Aorta (tissue), 5 donors: ENCODE measurements at regions not wholly inside any gene's neighbourhood (a gene's known extent, or its start where the extent isn't known, plus 50 kb on each side); places are given as distances from the start of the nearest gene placed in this dataset.

ENCODE experiments used
- ATAC-seq: fragments of 200-7000 bp; cut with Tn5 transposase; one replicate; pipeline ENCODE4 v1.9.1; 2022; ENCODE audit warnings: moderate library complexity; ENCODE audit not compliant: low FRiP score
- DNase-seq, 2 donors: peaks; one replicate each; pipeline ENCODE4 v3.0.0-alpha.2; 2020
- H3K27ac ChIP-seq, 2 donors: one replicate each; pipeline ENCODE4 v1.5.1; 2013; ENCODE audit warnings: low read length in 2 of 2, mild to moderate bottlenecking in 2 of 2, moderate library complexity in 2 of 2, control low read depth in 1 of 2, inconsistent platforms in 1 of 2, low read depth in 1 of 2
- H3K27me3 ChIP-seq, 2 donors: one replicate each; pipeline ENCODE4 v1.6.1; 2013; ENCODE audit warnings: control low read depth in 1 of 2, low read length in 1 of 2, mild to moderate bottlenecking in 1 of 2, moderate library complexity in 1 of 2; ENCODE audit not compliant: insufficient read depth in 2 of 2, control insufficient read depth in 1 of 2
- H3K36me3 ChIP-seq, 2 donors: one replicate each; pipeline ENCODE4 v1.6.1; 2013; ENCODE audit warnings: control low read depth in 1 of 2, low read length in 1 of 2, mild to moderate bottlenecking in 1 of 2; ENCODE audit not compliant: insufficient read depth in 2 of 2, control insufficient read depth in 1 of 2
- H3K4me1 ChIP-seq, 2 donors: one replicate each; pipeline ENCODE4 v1.6.1; 2013; ENCODE audit warnings: low read length in 2 of 2, control low read depth in 1 of 2, mild to moderate bottlenecking in 1 of 2, moderate library complexity in 1 of 2; ENCODE audit not compliant: insufficient read depth in 2 of 2, control insufficient read depth in 1 of 2
- H3K4me3 ChIP-seq, 2 donors: one replicate each; pipeline ENCODE4 v1.5.1; 2013; ENCODE audit warnings: low read length in 2 of 2, control low read depth in 1 of 2, mild to moderate bottlenecking in 1 of 2
- H3K9me3 ChIP-seq: one replicate; pipeline ENCODE4 v1.6.1; 2013; ENCODE audit warnings: mild to moderate bottlenecking, low read length; ENCODE audit not compliant: control insufficient read depth
- WGBS, 2 donors: extraction: QIAGEN DNeasy Blood & Tissue Kit; methylation state at CpG; one replicate each; pipeline ENCODE4 v1.1.7; 2013; 5-methylcytosine and 5-hydroxymethylcytosine counted together
- intact Hi-C, 2 donors: fragments of 100-400 bp; cut with DNase I; formaldehyde crosslinking; loops; one replicate each; pipeline versions ENCODE4 v1.14.2 to v1.15.0; 2022
- donor health status: healthy with polysubstance abuse.
- donor health status: Bipolar disorder and iron deficiency.
- donor health status: DM: no; HTN: no; CAD: no.
- donor health status: DM: no; HTN: no; CAD: no.
- donor health status: DM: yes; HTN: yes; CAD: no.

DNA sequence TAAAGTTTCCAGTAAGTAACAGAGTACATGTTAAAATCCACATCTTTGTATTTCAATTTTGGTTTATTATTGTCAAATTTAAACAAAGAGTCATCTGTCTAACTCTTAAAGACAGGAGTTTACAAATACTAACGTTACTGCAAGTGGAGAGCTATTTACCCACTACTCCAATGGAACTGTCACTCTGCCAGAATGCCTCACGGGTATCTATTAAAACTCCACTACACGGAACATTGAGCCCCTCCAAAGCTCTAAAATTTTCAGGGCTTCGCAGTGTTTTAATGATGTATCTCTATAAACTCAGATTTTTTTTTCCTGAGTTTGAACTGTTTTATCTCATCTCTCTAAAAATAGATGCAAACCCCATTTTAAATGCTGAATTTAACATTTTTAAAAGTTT lies 388.7 kb upstream of the SEMA3A start:
- no peak for ATAC-seq
- no peak for DNase-seq
- H3K36me3 ChIP-seq: no peaks in the 10 kb centered on the region
- H3K4me1 ChIP-seq: no peaks in the 10 kb centered on the region
- H3K9me3 ChIP-seq: no peaks in the 10 kb centered on the region
- 64 to 65% methylated on average over 4 of the region's 4 CpGs for WGBS, 2 donors
- intact Hi-C loops: no loop called here
- H3K27ac ChIP-seq: no peak overlapping the region
- no peaks in the 10 kb centered on the region for H3K27me3 ChIP-seq
- no peak overlapping the region for H3K4me3 ChIP-seq

DNA sequence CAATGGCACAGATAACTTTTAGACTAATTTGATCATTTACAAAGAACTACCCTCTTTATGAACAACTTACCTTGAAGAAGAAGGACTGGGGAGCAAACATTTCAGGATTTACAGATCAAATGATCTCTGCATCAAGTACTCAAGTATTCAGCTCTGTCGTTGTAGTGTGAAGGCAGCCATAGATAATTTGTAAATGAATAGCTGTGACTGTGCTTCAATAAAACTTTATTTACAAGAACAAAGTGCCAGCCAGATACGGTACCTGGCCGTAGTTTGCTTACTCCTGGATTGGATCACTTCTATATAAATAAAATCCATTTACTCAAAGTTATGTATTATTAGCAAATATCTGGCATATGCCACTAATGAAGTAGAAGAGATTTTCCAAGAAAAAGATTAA lies 388.2 kb upstream of the SEMA3A start:
- ATAC-seq: no peak
- Histone ChIP-seq H3K27me3 (no peaks in the 10 kb centered on the region), H3K36me3 (no peaks in the 10 kb centered on the region), H3K4me1 (no peaks in the 10 kb centered on the region), H3K9me3 (no peaks in the 10 kb centered on the region), H3K4me3 (no peak overlapping the region), H3K27ac (no peak overlapping the region)
- WGBS, 2 donors: 77 to 82% methylated on average over 3 of the region's 3 CpGs
- DNase-seq: no peak
- intact Hi-C loops: no loop called here

DNA sequence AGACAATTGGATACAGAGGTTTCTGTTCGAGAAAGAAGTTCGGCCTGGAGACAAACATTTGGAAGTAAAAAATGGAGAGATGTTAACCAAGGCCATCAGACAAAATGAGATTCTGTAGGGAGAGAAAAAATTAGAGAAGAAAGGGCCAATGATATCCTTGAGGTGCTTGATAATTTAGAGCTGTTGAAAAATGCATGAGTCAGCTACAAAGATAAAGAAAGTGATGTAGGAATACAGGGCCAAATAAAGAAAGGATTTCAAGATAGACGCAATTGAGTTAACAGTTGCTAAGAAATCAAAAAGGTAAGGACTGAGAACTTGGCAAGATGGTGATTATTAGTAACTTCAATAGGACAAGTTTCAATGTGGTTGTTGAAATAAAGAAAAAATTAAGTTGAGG lies 384.2 kb upstream of the SEMA3A start:
- ATAC-seq: no peak
- DNase-seq: no peak
- H3K4me3 ChIP-seq: no peak overlapping the region
- intact Hi-C loops: no loop called here
- no peak overlapping the region for H3K27ac ChIP-seq
- no peaks in the 10 kb centered on the region for H3K4me1 ChIP-seq
- no peaks in the 10 kb centered on the region for H3K9me3 ChIP-seq
- no peaks in the 10 kb centered on the region for H3K36me3 ChIP-seq
- H3K27me3 ChIP-seq: no peaks in the 10 kb centered on the region
- 86 to 91% methylated on average over 3 of the region's 3 CpGs for WGBS, 2 donors

- Histone ChIP-seq H3K27ac (no peak overlapping the region), H3K4me1 (no peaks in the 10 kb centered on the region), H3K4me3 (no peak overlapping the region), H3K27me3 (no peaks in the 10 kb centered on the region), H3K9me3 (no peaks in the 10 kb centered on the region), H3K36me3 (no peaks in the 10 kb centered on the region)
- no peak for DNase-seq
- intact Hi-C loops: no loop called here
- ATAC-seq: no peak
- 93 to 95% methylated on average over 3 of the region's 3 CpGs for WGBS, 2 donors
Measured at GRCh38 chr7:84568781-84569180, 374.2 kb upstream of the SEMA3A start.

DNA sequence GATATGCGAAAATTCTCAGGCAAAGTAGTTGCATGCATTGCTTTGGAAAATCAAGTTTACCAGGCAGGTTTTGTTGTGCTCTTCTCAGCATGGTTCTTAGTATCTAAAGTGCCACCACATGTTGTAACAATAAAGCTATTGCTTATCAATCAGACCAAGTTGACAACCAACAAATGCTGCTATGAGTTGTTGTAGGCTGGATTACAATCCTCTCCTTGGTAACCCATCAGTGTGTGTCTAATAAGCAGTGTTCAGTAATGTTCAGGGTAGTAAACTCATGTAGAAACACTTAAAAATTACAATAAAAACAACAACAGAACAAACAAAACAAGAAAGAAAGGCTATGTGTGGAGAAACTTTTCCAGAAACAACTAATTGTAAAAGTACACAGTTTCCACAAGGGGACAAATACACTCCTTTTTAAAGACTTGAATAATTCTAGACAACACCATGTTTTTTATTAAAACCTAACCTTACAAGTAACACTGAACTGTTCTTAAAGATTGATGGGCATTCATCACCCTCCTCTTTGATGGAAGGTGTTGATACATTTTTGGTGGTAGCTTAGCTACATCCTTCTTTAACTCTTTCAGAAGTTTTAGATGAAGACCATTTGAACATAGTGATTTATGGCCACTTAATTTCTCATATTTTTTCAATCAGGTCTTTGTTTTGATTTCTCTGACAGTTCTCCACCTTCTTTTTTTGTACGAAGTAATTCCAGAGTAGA lies 370.9 kb upstream of the SEMA3A start:
- H3K4me1 ChIP-seq: no peaks in the 10 kb centered on the region
- no peak overlapping the region for H3K27ac ChIP-seq
- intact Hi-C loops: no loop called here
- H3K27me3 ChIP-seq: no peaks in the 10 kb centered on the region
- H3K4me3 ChIP-seq: no peak overlapping the region
- no peaks in the 10 kb centered on the region for H3K36me3 ChIP-seq
- ATAC-seq: no peak
- DNase-seq: no peak
- WGBS, 2 donors: 73% methylated on average over 2 of the region's 2 CpGs
- H3K9me3 ChIP-seq: no peaks in the 10 kb centered on the region

DNA sequence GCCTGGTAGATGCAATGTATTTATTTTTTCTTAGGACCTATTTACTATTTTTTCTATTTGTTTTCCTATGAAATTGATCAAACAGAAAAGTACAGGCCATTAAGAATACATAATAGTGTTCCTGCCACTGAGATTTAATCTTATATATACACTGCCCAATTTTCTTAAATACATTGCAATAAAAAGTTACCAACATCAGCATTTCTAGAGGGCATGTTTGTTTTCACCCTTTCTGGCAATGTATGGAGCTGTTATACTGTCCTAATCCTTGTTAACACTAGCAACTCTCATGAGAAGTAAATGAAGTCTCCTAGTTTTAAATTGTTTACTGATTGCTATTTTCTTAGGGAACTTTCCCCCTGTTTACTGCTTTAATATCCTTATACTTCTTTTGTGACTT lies 359.1 kb upstream of the SEMA3A start:
- ATAC-seq (no peak), DNase-seq (no peak)
- Histone ChIP-seq H3K9me3 (peaks cover 3% of the 10 kb centered on the region), H3K27me3 (no peaks in the 10 kb centered on the region), H3K4me3 (no peak overlapping the region), H3K36me3 (no peaks in the 10 kb centered on the region), H3K27ac (no peak overlapping the region), H3K4me1 (no peaks in the 10 kb centered on the region)
- intact Hi-C loops: loop anchor here in 1 of 2 donors (10.0 kb wide), 1 partner anchor 499 kb away; no protein-coding TSS in a partner anchor

DNA sequence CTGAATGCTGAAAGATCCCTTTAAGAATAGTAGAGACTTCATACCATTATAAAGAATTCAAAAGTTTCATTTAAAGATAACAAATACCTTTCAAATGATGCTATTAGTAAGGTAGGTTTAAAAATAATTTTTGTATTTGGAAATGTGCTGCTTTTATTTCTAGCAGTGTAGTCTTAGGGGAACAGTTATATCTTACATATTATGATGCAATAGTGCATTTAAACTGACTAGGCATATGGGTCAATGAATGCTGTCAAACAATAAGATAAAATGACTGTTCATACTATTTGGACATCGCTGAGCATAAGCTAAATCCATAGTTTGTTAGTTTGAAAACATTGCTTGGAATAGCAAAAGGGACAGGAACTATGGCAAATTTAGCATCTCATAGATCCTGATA lies 354.8 kb upstream of the SEMA3A start:
- no peaks in the 10 kb centered on the region for H3K9me3 ChIP-seq
- H3K4me1 ChIP-seq: no peaks in the 10 kb centered on the region
- DNase-seq: no peak
- H3K4me3 ChIP-seq: no peak overlapping the region
- intact Hi-C loops: no loop called here
- no peaks in the 10 kb centered on the region for H3K27me3 ChIP-seq
- H3K36me3 ChIP-seq: no peaks in the 10 kb centered on the region
- 0 to 59% methylated on average over 1 of the region's 1 CpG for WGBS, 2 donors
- no peak overlapping the region for H3K27ac ChIP-seq
- no peak for ATAC-seq

GRCh38 chr7:84548366-84549365 lies 354.1 kb upstream of the SEMA3A start:
- Histone ChIP-seq H3K36me3 (no peaks in the 10 kb centered on the region), H3K4me3 (no peak overlapping the region), H3K4me1 (no peaks in the 10 kb centered on the region), H3K27me3 (no peaks in the 10 kb centered on the region), H3K27ac (no peak overlapping the region), H3K9me3 (no peaks in the 10 kb centered on the region)
- DNase-seq: no peak
- 23 to 37% methylated on average over 5 of the region's 5 CpGs for WGBS, 2 donors
- ATAC-seq: no peak
- intact Hi-C loops: no loop called here

DNA sequence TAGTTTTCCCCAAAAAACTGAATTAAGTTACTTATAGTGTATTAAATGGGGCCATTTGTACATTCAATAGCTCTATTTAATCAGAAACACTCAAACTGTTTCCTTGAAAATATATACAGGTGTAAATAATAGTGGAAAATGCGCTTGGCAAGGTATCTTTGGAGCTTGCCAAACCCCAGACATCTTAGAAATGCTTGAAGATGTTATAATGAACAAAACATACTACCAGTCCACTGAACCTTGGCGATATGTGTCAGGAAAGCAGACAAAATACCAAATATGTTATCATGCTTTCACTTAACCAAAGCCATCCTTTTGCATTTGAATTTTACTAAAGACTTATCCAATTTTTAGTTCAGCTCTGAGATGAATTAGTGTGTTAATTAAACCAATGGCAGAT lies 352.7 kb upstream of the SEMA3A start:
- no peaks in the 10 kb centered on the region for H3K4me1 ChIP-seq
- WGBS, 2 donors: 98 to 100% methylated on average over 2 of the region's 2 CpGs
- no peaks in the 10 kb centered on the region for H3K36me3 ChIP-seq
- H3K9me3 ChIP-seq: no peaks in the 10 kb centered on the region
- intact Hi-C loops: no loop called here
- no peak overlapping the region for H3K27ac ChIP-seq
- ATAC-seq (no peak), DNase-seq (no peak)
- no peak overlapping the region for H3K4me3 ChIP-seq
- no peaks in the 10 kb centered on the region for H3K27me3 ChIP-seq
